ENCODE measurements at regions not wholly inside any gene's neighbourhood (a gene's known extent, or its start where the extent isn't known, plus 50 kb on each side); places are given as distances from the start of the nearest gene placed in this dataset.

DNA sequence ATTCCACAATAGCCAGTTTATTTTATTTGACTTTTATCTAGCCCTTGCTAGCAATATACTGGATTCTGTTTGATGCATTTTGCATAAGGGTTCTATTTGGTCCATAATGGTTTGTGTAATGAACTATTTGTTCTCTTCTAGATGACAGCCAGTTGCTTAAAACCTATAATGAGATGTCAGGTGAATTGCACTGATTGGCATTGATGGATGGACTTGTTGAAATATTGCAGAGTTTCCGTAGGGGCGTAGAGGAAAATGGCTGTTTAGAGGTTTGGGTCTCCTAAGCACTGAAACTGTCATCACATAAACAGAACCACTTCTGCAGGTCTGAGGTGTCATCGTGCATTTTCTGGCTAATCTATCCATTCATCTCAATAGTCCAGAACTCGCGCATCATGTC lies 124.9 kb upstream of the HDAC9 start:
- no peak for DNase-seq

DNA sequence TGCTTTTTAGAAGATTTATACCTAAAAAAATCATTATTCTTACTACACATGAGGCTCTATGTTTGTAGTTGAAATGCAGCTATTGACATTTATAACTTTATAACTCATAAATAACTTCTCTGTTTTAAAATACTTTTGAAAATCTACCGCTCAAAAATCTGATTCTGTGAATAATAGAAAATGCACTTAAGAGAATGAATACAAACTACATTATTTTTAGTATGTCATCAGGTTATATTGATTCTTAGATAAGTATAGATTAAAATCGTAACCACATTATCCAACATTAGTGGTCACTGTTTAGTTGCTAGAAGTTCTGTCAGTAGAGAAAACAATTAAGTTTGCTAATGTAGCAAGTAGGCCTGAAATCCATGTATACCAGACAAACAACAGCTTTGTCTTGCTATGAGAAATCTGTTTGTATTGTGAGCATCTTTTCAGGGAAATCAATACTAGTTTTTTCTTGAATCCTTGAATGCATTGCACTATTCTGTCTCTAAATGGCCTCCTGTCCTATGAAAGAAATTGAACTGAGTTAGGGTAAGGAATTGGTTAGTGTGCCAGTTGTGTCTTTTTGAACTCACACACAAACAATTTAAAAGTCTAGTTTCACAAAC lies 116.5 kb upstream of the HDAC9 start:
- DNase-seq, result no peak

- DNase-seq, result peak; percentile 13
Observed at GRCh38 chr7:18384491-18385143, 110.9 kb upstream of the HDAC9 start.

DNA sequence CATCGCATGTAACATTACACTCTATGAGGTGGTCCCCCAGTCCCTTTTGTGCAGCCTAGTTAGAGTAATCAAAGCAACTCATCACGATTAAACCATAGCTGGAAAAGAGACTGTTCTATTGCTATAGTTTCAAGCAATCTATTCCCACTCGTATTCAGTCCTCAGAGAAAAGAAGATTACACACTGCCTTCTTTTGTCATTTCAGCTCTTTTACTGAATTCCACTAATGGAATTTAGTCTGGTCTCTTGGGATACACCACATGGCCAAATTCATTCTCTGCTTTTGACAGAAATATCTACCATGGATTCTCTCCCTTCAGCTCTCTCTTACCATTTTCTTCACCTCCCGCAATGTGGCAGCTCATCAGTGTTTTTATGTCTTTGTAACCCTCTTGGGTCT lies 108.9 kb upstream of the HDAC9 start:
- no peak for DNase-seq

- no peak for DNase-seq
Observed at GRCh38 chr7:18387191-18387735, 108.3 kb upstream of the HDAC9 start.

- DNase-seq, result no peak
Observed at GRCh38 chr7:18390535-18390907, 105.0 kb upstream of the HDAC9 start.

DNA sequence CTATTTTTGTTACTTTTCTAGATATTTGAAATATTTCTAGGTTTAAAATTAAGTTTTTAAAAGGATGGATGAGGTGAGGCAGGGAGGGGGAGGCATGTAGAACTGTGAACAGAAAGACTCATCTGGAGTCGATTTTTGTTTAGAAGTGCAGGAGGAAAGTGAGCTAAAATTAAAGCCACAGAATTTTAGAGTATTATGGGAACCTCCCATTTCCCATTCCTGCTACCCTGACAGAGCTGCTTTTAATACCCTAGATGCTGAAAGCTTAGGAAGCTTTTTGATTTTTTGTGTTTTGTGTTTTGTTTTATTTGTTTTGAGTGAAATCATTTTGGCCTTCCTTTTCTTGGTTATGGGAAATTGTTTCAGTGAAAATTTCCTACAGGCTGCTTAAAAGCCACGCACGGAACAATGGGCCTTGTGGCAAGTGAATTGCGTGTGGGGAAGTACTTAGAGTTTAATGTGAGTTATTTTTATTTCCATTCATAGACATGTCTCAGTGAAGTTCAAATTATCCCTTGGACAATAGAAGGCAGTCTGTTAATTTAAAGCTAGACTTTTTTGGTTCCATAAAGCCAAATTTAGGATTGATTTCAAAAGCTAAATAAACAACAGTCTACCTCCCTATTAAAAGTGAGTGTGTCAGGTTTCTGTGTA lies 102.0 kb upstream of the HDAC9 start:
- no peak for DNase-seq

DNA sequence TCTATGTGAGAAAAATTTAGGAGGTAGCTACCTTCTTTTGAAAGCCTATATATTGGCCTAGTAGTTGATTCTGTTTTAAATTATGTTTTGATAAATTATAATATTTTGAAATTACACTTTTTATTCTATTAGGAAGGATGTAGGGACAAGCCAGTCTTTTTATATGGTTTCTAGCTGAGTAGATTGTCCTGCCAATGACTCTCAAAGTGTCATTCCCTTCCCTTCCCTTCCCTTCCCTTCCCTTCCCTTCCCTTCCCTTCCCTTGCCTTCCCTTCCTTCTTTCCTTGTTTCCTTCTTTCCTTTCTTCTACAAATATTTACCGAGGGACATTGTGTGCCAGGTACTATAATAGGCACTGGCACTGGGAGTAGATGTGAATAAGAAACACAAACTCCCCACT lies 99.7 kb upstream of the HDAC9 start:
- no peak for DNase-seq

DNA sequence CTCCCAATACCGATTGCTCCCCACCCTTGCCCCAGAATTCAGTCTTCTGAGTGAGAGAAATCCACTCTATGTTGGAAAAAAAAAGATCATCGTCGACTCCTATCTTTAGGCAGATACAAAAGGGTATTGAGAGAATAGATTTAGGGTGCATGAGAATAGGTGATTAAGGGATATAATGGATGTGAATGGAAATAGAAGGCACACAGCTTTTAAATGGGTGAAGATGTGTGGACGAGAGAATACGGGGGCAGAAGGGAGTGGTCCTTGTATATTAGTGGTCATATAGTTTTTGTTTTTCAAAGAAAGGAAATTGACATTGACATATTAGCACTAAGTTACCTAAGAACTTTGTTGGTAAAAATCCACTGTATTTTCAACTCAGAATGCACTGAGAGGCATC lies 98.6 kb upstream of the HDAC9 start:
- DNase-seq, result no peak

GRCh38 chr7:18399436-18400235 lies 95.9 kb upstream of the HDAC9 start:
- DNase-seq, result no peak

- no peak for DNase-seq
Observed at GRCh38 chr7:18400275-18400674, 95.3 kb upstream of the HDAC9 start.

GRCh38 chr7:18400726-18401125 lies 94.8 kb upstream of the HDAC9 start:
- DNase-seq, result no peak

- DNase-seq, result no peak
Observed at GRCh38 chr7:18401757-18402156, 93.8 kb upstream of the HDAC9 start.

- DNase-seq, result no peak
Observed at GRCh38 chr7:18402488-18403183, 92.9 kb upstream of the HDAC9 start.

DNA sequence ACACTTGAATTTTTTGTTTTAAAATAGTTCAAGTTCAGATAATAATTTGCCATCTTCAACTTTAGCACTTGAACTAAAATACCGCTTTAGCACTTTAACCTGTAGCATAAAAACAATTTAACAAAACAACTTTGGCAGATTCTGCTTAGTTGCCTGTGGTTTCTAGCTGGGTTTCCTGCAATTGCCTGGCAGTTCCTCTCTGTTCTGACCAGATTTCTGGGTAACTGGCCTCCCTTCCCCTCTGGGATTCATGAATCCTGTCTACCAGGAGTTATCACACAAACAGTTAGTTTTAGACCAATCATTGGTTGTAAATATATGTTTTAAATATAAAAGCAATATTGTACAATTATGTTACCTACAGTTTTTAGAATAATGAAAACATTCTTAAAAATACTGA lies 89.8 kb upstream of the HDAC9 start:
- DNase-seq, result no peak

DNA sequence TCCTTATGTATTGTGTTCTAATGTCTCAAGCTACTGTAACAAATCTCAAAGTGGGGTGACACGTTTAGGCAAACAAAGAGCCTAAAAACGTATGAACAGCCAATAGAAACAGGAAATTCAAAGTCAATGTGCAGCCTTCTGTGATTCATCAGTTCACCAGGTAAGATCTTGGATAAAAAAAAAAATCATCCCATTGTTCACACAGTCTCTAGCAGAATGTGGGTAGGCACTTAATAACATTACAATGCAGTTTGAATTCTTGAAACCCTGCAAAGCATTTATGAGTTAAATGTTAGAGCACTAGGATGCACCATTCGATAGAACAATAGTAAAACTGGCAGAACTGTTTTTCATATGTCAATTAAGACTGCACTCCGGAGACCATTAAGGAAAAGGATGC lies 88.2 kb upstream of the HDAC9 start:
- no peak for DNase-seq

GRCh38 chr7:18408461-18408860 lies 87.1 kb upstream of the HDAC9 start:
- no peak for DNase-seq

- no peak for DNase-seq
Observed at GRCh38 chr7:18408868-18409267, 86.7 kb upstream of the HDAC9 start.

DNA sequence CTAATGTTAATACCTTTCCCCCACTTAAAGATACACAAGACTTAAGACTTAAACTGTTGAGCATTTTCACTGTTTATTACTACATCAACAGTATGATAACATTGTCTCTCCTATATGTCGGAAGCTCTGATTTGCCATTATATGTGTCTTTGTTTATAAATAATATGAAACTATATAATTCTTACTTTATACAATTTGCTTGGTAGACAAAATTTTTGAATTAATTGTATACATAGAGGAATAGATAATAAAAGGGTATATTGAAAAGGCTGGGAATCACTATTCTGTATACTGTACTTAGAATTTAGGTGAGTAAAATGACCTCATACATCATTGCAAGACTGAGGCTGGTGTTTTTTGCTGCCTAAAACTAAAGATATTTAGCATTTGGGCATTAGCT lies 82.1 kb upstream of the HDAC9 start:
- DNase-seq, result no peak

- DNase-seq, result no peak
Observed at GRCh38 chr7:18414885-18415284, 80.7 kb upstream of the HDAC9 start.

- DNase-seq, result no peak
Observed at GRCh38 chr7:18416988-18417387, 78.6 kb upstream of the HDAC9 start.

DNA sequence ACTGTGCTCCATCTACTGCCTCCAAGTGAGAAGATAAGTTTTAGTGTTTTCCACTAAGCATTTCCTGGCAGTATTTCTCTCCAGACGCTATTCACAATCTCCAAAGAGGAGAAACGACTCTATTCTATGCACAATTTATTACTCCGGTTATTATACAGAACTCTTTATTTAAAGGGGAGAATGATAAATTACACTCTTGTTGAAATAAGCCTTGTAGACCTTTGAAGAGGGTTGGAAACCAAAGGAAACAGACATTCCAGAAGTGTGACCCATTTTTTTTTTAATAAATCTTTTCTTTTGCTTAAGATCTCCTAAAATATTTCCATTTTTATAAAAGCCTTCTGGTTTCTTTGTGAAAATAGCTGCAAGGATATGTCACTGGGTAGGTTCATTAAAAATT lies 76.1 kb upstream of the HDAC9 start:
- no peak for DNase-seq

GRCh38 chr7:18420108-18420507 lies 75.4 kb upstream of the HDAC9 start:
- no peak for DNase-seq
